ENCODE measurements at regions not wholly inside any gene's neighbourhood (a gene's known extent, or its start where the extent isn't known, plus 50 kb on each side); places are given as distances from the start of the nearest gene placed in this dataset.

GRCh38 chr10:106370751-106371150 lies 793.8 kb downstream of the SORCS1 start:
- TF ChIP-seq TCF12 (IDR thresholded peaks at IDR 0.05; ENCODE audit: low read depth, low read length): no peak
- TF ChIP-seq CEBPB (IDR thresholded peaks at IDR 0.05; ENCODE audit: low read depth, low read length): no peak
- no peak for TF ChIP-seq EGR1 (IDR thresholded peaks at IDR 0.05; ENCODE audit: borderline replicate concordance, low read depth, low read length)
- no peak for TF ChIP-seq CHD1 (IDR thresholded peaks at IDR 0.05; ENCODE audit: low read depth, low read length)
- TF ChIP-seq ASH2L (IDR thresholded peaks at IDR 0.05; ENCODE audit: low read length): no peak
- no peak for TF ChIP-seq JUN (IDR thresholded peaks at IDR 0.05; ENCODE audit: low read depth, low read length)
- TF ChIP-seq NANOG (IDR thresholded peaks at IDR 0.05; ENCODE audit: insufficient read depth, low read depth, low read length, poor library complexity, severe bottlenecking): no peak
- no peak for TF ChIP-seq TAF7 (optimal IDR thresholded peaks at IDR 0.05; ENCODE audit: borderline replicate concordance, low read depth, low read length)
- TF ChIP-seq EZH2 (IDR thresholded peaks at IDR 0.05; ENCODE audit: low read depth, low read length, severe bottlenecking): no peak
- no peak for TF ChIP-seq TAF1 (IDR thresholded peaks at IDR 0.05; ENCODE audit: low read depth, low read length)
- TF ChIP-seq SIN3A (conservative IDR thresholded peaks at IDR 0.05 in 1 of 2, IDR thresholded peaks at IDR 0.05 in 1 of 2; ENCODE audit: low read depth in 1 of 2, low read length in 2 of 2): no peak
- TF ChIP-seq HDAC6 (IDR thresholded peaks at IDR 0.05; ENCODE audit: low read depth, low read length): no peak
- H3K9me3 ChIP-seq (ENCODE audit: insufficient read depth in 2 of 2, low read depth in 1 of 2, low read length in 1 of 2): no peaks in the 10 kb centered on the region
- no peak for FAIRE-seq

More at GRCh38 chr10:106370751-106371150, 793.8 kb downstream of the SORCS1 start:
- H2AFZ ChIP-seq (ENCODE audit: low read length): peak overlapping the region; percentile 78; the same call in 1 of the 2 replicates
- no peak overlapping the region for H2BK20ac ChIP-seq (ENCODE audit: low read length)
- no peaks in the 10 kb centered on the region for H3K79me1 ChIP-seq (ENCODE audit: low read depth, low read length)
- H3K4me2 ChIP-seq (ENCODE audit: insufficient read depth in 1 of 2, low read depth in 2 of 2, low read length in 2 of 2): no peak overlapping the region
- H3K9ac ChIP-seq (replicated peaks in 1 of 4; ENCODE audit: extremely low read depth in 1 of 4, low read depth in 3 of 4, low read length in 3 of 4): no peak overlapping the region
- no peak overlapping the region for H3K14ac ChIP-seq (ENCODE audit: insufficient read length)
- ChIA-PET POLR2A (ENCODE audit: partially characterized antibody) (no interaction called here), CTCF (ENCODE audit: partially characterized antibody) (no interaction called here)
- no peak overlapping the region for H4K8ac ChIP-seq (ENCODE audit: extremely low read depth, insufficient read depth, low read length)
- no peak overlapping the region for H3K4ac ChIP-seq (replicated peaks; ENCODE audit: insufficient read length, low read depth, low read length)
- DNase-seq (ENCODE audit: low read depth in 1 of 2, low spot score in 2 of 2): no peak
- H3K18ac ChIP-seq (ENCODE audit: extremely low read depth, low read length): no peak overlapping the region
- no peaks in the 10 kb centered on the region for H3K27me3 ChIP-seq (replicated peaks in 1 of 4; ENCODE audit: control insufficient read depth in 3 of 4, extremely low read depth in 1 of 4, insufficient read depth in 3 of 4, low read length in 3 of 4)
- no peaks in the 10 kb centered on the region for H3K79me2 ChIP-seq (ENCODE audit: control insufficient read depth in 1 of 2, insufficient read depth in 2 of 2, low read length in 2 of 2)
- H4K5ac ChIP-seq (ENCODE audit: insufficient read length, low read depth, low read length): no peak overlapping the region
- H2AK5ac ChIP-seq (ENCODE audit: low read depth, low read length): no peak overlapping the region
- no peaks in the 10 kb centered on the region for H3K36me3 ChIP-seq (ENCODE audit: control insufficient read depth in 2 of 4, insufficient read depth in 4 of 4, low read length in 3 of 4)
- H2BK5ac ChIP-seq (ENCODE audit: low read depth, low read length): no peak overlapping the region
- H2BK120ac ChIP-seq (replicated peaks; ENCODE audit: low read depth, low read length): no peak overlapping the region
- H3K56ac ChIP-seq (replicated peaks; ENCODE audit: insufficient read length, low read depth, low read length): no peak overlapping the region
- H3K23ac ChIP-seq (ENCODE audit: insufficient read length): no peak overlapping the region
- 89% methylated on average over 6 of the region's 6 CpGs; no CpG with 5 or more reads in 1 of the 2 experiments for WGBS, 2 experiments (ENCODE audit: extremely low coverage in 1 of 2, insufficient coverage in 1 of 2, insufficient read length in 1 of 2, insufficient replicate concordance in 2 of 2, low coverage in 1 of 2, low lambda C conversion rate in 2 of 2, missing lambda C conversion rate in 1 of 2)
- H2BK12ac ChIP-seq (ENCODE audit: low read depth, low read length): no peak overlapping the region
- no peaks in the 10 kb centered on the region for H4K20me1 ChIP-seq (replicated peaks in 1 of 2; ENCODE audit: control insufficient read depth in 1 of 2, insufficient read depth in 2 of 2, low read length in 2 of 2)
- no peak overlapping the region for H2BK15ac ChIP-seq (ENCODE audit: low read length)
- no peaks in the 10 kb centered on the region; a peak in 1 of 7 replicates for H3K4me1 ChIP-seq (replicated peaks in 1 of 4; ENCODE audit: control insufficient read depth in 3 of 4, insufficient read depth in 4 of 4, low read length in 3 of 4)
- H4K91ac ChIP-seq (replicated peaks; ENCODE audit: insufficient read length, low read length): no peak overlapping the region
- no peak overlapping the region for H3K4me3 ChIP-seq (ENCODE audit: extremely low read depth in 1 of 4, insufficient read depth in 2 of 4, low read depth in 3 of 4, low read length in 4 of 4)
- no peak overlapping the region for H3K27ac ChIP-seq (ENCODE audit: low read depth, low read length)
- H3K23me2 ChIP-seq (ENCODE audit: low read depth, low read length): no peaks in the 10 kb centered on the region; the same call in 1 of the 2 replicates
